GM23248 (cell line): ENCODE measurements at regions not wholly inside any gene's neighbourhood (a gene's known extent, or its start where the extent isn't known, plus 50 kb on each side); places are given as distances from the start of the nearest gene placed in this dataset.

Experiments
- EZH2 ChIP-seq: fragments of 200-600 bp; sonication (generic); IDR thresholded peaks from 2 replicates; pipeline ENCODE4 v1.6.1; 2018; ENCODE audit warnings: antibody characterized with exemption, mild to moderate bottlenecking; ENCODE audit not compliant: insufficient read depth, poor library complexity, severe bottlenecking
- EZH2phosphoT487 ChIP-seq: fragments of 200-600 bp; sonication (generic); IDR thresholded peaks from 2 replicates; pipeline ENCODE4 v1.6.1; 2018; ENCODE audit warnings: antibody characterized with exemption, moderate library complexity, mild to moderate bottlenecking, low read depth; ENCODE audit not compliant: insufficient read depth

DNA sequence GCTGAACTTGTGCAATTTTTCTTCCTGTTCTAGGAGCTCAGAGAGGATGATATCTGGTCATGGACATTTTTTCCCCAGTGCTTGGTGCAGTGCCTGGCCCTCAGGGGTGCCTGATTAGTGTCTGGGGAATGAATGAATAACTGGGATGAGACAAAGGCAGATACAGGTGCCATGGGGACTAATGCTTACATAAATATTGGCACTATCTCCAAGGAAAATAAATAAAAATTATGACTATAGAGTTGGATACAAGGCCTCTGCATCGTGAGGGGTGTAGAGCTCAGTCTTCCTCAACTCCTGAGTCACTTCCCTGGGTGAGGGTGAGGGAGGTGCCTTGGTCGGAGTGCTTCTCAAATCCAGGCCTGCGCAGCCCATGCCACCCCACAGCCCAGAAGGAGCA, 188.6 kb downstream of the KCNA5 start:
- TF ChIP-seq EZH2 (no peak), EZH2phosphoT487 (no peak)
